ENCODE measurements at regions not wholly inside any gene's neighbourhood (a gene's known extent, or its start where the extent isn't known, plus 50 kb on each side); places are given as distances from the start of the nearest gene placed in this dataset.

- no peak for DNase-seq
Observed at GRCh38 chr2:55973673-55974072, 50.1 kb upstream of the EFEMP1 start.

GRCh38 chr2:55976681-55977080, 53.1 kb upstream of the EFEMP1 start:
- DNase-seq: no peak

GRCh38 chr2:55985406-55985805, 61.8 kb upstream of the EFEMP1 start:
- DNase-seq: no peak

- no peak for DNase-seq
Observed at GRCh38 chr2:55986001-55986400, 62.4 kb upstream of the EFEMP1 start.

- no peak for DNase-seq
Observed at GRCh38 chr2:55986700-55987440, 63.3 kb upstream of the EFEMP1 start.

- no peak for DNase-seq
Observed at GRCh38 chr2:55989405-55989804, 65.8 kb upstream of the EFEMP1 start.

- DNase-seq: no peak
Observed at GRCh38 chr2:55992455-55992854, 68.9 kb upstream of the EFEMP1 start.

GRCh38 chr2:55993685-55994084, 70.1 kb upstream of the EFEMP1 start:
- DNase-seq: no peak

GRCh38 chr2:55995211-55995610, 71.6 kb upstream of the EFEMP1 start:
- DNase-seq: no peak

GRCh38 chr2:55995902-55996301, 72.3 kb upstream of the EFEMP1 start:
- DNase-seq: no peak

- DNase-seq: no peak
Observed at GRCh38 chr2:55999231-55999630, 75.6 kb upstream of the EFEMP1 start.

- DNase-seq: no peak
Observed at GRCh38 chr2:55999790-56000189, 76.2 kb upstream of the EFEMP1 start.

- no peak for DNase-seq
Observed at GRCh38 chr2:56001947-56002346, 78.4 kb upstream of the EFEMP1 start.

- peak; percentile 80 for DNase-seq
Observed at GRCh38 chr2:56008661-56009431, 85.3 kb upstream of the EFEMP1 start.

GRCh38 chr2:56009758-56010458, 86.3 kb upstream of the EFEMP1 start:
- DNase-seq: peak; percentile 60

GRCh38 chr2:56011624-56012023, 88.0 kb upstream of the EFEMP1 start:
- no peak for DNase-seq

- DNase-seq: no peak
Observed at GRCh38 chr2:56012221-56012765, 88.7 kb upstream of the EFEMP1 start.

- DNase-seq: no peak
Observed at GRCh38 chr2:56013475-56013874, 89.9 kb upstream of the EFEMP1 start.

GRCh38 chr2:56014046-56014730, 90.6 kb upstream of the EFEMP1 start:
- DNase-seq: no peak

GRCh38 chr2:56015711-56016115, 92.1 kb upstream of the EFEMP1 start:
- no peak for DNase-seq

GRCh38 chr2:56017784-56018183, 94.2 kb upstream of the EFEMP1 start:
- no peak for DNase-seq

GRCh38 chr2:56018267-56018666, 94.7 kb upstream of the EFEMP1 start:
- no peak for DNase-seq

GRCh38 chr2:56021136-56021474, 97.5 kb upstream of the EFEMP1 start:
- DNase-seq: no peak

Data from midbrain (tissue), 1 donor.